Loucy (cell line): ENCODE measurements at regions not wholly inside any gene's neighbourhood (a gene's known extent, or its start where the extent isn't known, plus 50 kb on each side); places are given as distances from the start of the nearest gene placed in this dataset.
"Not testable (repeated sequence)": the region's sequence is repeated elsewhere in the genome, so short reads cannot be mapped to it uniquely, and the experiment has no call there.

ENCODE experiments used
- H2AFZ ChIP-seq: fragments of 200-600 bp; sonication (generic); 2 replicates; pipeline ENCODE4 v1.6.0; 2016; ENCODE audit warnings: antibody characterized with exemption, mild to moderate bottlenecking, low read length, moderate library complexity
- H3F3A ChIP-seq: fragments of 200-600 bp; 2 replicates; pipeline ENCODE4 v1.6.0; 2016; ENCODE audit warnings: antibody characterized with exemption, low read depth, mild to moderate bottlenecking
- H3K27me3 ChIP-seq: fragments of 200-600 bp; sonication (generic); 2 replicates; pipeline ENCODE4 v1.6.1; 2014; ENCODE audit warnings: low read length, mild to moderate bottlenecking; ENCODE audit not compliant: insufficient read depth, poor library complexity, severe bottlenecking
- H3K36me3 ChIP-seq: fragments of 200-600 bp; sonication (generic); 2 replicates; pipeline ENCODE4 v1.6.1; 2016; ENCODE audit warnings: low read length; ENCODE audit not compliant: insufficient read depth
- H3K4me1 ChIP-seq: fragments of 200-600 bp; sonication (generic); 2 replicates; pipeline ENCODE4 v1.5.1; 2014; ENCODE audit warnings: low read length, mild to moderate bottlenecking; ENCODE audit not compliant: insufficient read depth, poor library complexity, severe bottlenecking
- H3K4me2 ChIP-seq: fragments of 200-600 bp; sonication (generic); 2 replicates; pipeline ENCODE4 v1.6.0; 2014; ENCODE audit warnings: antibody characterized with exemption, low read length, low read depth, mild to moderate bottlenecking; ENCODE audit not compliant: poor library complexity, severe bottlenecking
- H3K4me3 ChIP-seq: fragments of 200-600 bp; sonication (generic); 2 replicates; pipeline ENCODE4 v1.5.1; 2014; ENCODE audit warnings: low read length, mild to moderate bottlenecking, mixed read lengths; ENCODE audit not compliant: poor library complexity, severe bottlenecking
- H3K79me2 ChIP-seq: fragments of 200-600 bp; sonication (generic); 2 replicates; pipeline ENCODE4 v1.6.1; 2014; ENCODE audit warnings: low read length; ENCODE audit not compliant: insufficient read depth
- H3K9ac ChIP-seq: fragments of 200-600 bp; sonication (generic); 2 replicates; pipeline ENCODE4 v1.6.0; 2014; ENCODE audit warnings: mild to moderate bottlenecking, low read depth, low read length, moderate library complexity; ENCODE audit not compliant: poor library complexity, severe bottlenecking
- H3K9me2 ChIP-seq: fragments of 200-600 bp; sonication (generic); replicated peaks from 2 replicates; pipeline ENCODE4 v1.6.1; 2016; ENCODE audit warnings: low read depth, low read length, mixed read lengths
- H3K9me3 ChIP-seq: fragments of 200-600 bp; sonication (generic); 2 replicates; pipeline ENCODE4 v1.6.1; 2014; ENCODE audit warnings: mild to moderate bottlenecking, antibody characterized with exemption, low read length, low read depth; ENCODE audit not compliant: insufficient read depth
- H4K20me1 ChIP-seq: fragments of 200-600 bp; sonication (generic); 2 replicates; pipeline ENCODE4 v1.6.0; 2014; ENCODE audit warnings: antibody characterized with exemption, low read length, mild to moderate bottlenecking; ENCODE audit not compliant: insufficient read depth, poor library complexity, severe bottlenecking
- CTCF ChIP-seq: fragments of 200-600 bp; sonication (generic); conservative IDR thresholded peaks from 2 replicates; pipeline ENCODE4 v1.5.1; 2014; ENCODE audit warnings: mild to moderate bottlenecking, antibody characterized with exemption, low read length
- EZH2phosphoT487 ChIP-seq: fragments of 200-600 bp; IDR thresholded peaks from 2 replicates; pipeline ENCODE4 v1.6.1; 2018; ENCODE audit warnings: antibody characterized with exemption, mild to moderate bottlenecking, moderate library complexity, borderline replicate concordance

- H3K9me2 ChIP-seq = no peaks in the 10 kb centered on the region
- H2AFZ ChIP-seq = no peak overlapping the region
Observed at GRCh38 chr5:163869581-163869980, 364.2 kb downstream of the MAT2B start.

GRCh38 chr5:163870441-163870840 is 365.0 kb downstream of the MAT2B start:
- no peaks in the 10 kb centered on the region for H3F3A ChIP-seq
- H3K27me3 ChIP-seq = no peaks in the 10 kb centered on the region
- no peaks in the 10 kb centered on the region for H3K9me3 ChIP-seq
- H3K4me1 ChIP-seq = no peaks in the 10 kb centered on the region
- no peak overlapping the region for H3K4me3 ChIP-seq
- TF ChIP-seq CTCF (no peak), EZH2phosphoT487 (no peak)
- H3K9ac ChIP-seq = no peak overlapping the region
- no peaks in the 10 kb centered on the region for H3K9me2 ChIP-seq
- no peaks in the 10 kb centered on the region for H3K79me2 ChIP-seq
- no peak overlapping the region for H2AFZ ChIP-seq
- H3K36me3 ChIP-seq = no peaks in the 10 kb centered on the region
- no peaks in the 10 kb centered on the region for H4K20me1 ChIP-seq
- no peak overlapping the region for H3K4me2 ChIP-seq

More at GRCh38 chr5:163869581-163869980, 364.2 kb downstream of the MAT2B start:
- TF ChIP-seq CTCF (no peak), EZH2phosphoT487 (no peak)
- Histone ChIP-seq H3K4me3 (no peak overlapping the region), H3K79me2 (no peaks in the 10 kb centered on the region), H4K20me1 (no peaks in the 10 kb centered on the region), H3K9ac (no peak overlapping the region), H3K4me2 (no peak overlapping the region), H3K36me3 (no peaks in the 10 kb centered on the region), H3K9me3 (no peaks in the 10 kb centered on the region), H3K27me3 (no peaks in the 10 kb centered on the region), H3K4me1 (no peaks in the 10 kb centered on the region), H3F3A (no peaks in the 10 kb centered on the region)

DNA sequence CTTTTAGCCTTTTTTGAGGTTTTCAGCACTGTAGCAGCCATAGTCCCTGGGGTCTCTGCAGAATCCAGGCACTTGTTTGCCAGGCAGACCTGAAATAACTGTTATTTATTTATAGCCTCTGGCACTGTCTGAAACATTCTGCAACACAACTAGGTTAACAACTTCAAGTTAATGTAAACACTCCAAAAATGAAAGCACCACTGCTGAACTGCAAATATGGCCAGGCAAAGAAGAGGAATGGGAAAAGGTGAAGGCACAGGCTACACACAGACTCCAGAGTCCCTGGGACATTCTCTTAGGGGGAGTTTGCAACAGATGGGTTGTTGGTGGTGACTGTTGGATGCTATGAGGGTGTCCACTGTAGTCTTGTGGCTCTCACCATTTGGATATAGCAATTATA is 369.0 kb downstream of the MAT2B start:
- Histone ChIP-seq H3K9me3 (no peaks in the 10 kb centered on the region), H3K36me3 (no peaks in the 10 kb centered on the region), H3K4me1 (no peaks in the 10 kb centered on the region), H4K20me1 (no peaks in the 10 kb centered on the region), H3K79me2 (no peaks in the 10 kb centered on the region), H2AFZ (no peak overlapping the region), H3K4me3 (no peak overlapping the region), H3K9ac (no peak overlapping the region), H3K27me3 (no peaks in the 10 kb centered on the region), H3K4me2 (no peak overlapping the region), H3F3A (no peaks in the 10 kb centered on the region), H3K9me2 (no peaks in the 10 kb centered on the region)
- no peak for TF ChIP-seq EZH2phosphoT487
- TF ChIP-seq CTCF = no peak

DNA sequence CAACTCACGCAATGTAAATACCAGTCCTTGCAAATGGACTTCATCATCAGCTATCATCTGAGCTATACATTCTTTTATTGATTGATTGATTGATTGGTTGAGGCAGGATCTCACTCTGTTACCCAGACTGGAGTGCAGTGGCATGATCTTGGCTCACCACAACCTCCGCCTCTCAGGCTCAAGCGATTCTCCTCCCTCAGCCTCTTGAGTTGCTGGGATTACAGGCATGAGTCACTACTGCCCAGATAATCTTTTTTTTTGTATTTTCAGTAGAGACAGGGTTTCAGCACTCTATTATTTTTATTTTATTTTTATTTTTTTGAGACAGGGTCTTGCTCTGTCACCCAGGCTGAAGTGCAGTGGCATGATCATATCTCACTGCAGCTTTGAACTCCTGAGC is 369.5 kb downstream of the MAT2B start:
- not testable (repeated sequence) for H3K27me3 ChIP-seq, H3K9me2 ChIP-seq, H3K4me1 ChIP-seq, H3K9me3 ChIP-seq, H3K79me2 ChIP-seq, H3K4me3 ChIP-seq, H3F3A ChIP-seq, H2AFZ ChIP-seq, H3K9ac ChIP-seq, H3K36me3 ChIP-seq, H4K20me1 ChIP-seq, H3K4me2 ChIP-seq
